Gastrocnemius medialis (tissue), 4 donors: ENCODE measurements at regions not wholly inside any gene's neighbourhood (a gene's known extent, or its start where the extent isn't known, plus 50 kb on each side); places are given as distances from the start of the nearest gene placed in this dataset.

ENCODE experiments used
- ATAC-seq, 2 donors: fragments of 150-250 bp; one replicate each; pipeline ENCODE4 v1.9.1; 2016
- DNase-seq, 2 donors: peaks; one replicate each; pipeline ENCODE4 v3.0.0-alpha.2; 2019
- H3K27ac ChIP-seq, 4 donors: fragments of 200-600 bp; sonication (generic); 1 replicate in 1 of 4; 2 replicates in 3 of 4; pipeline ENCODE4 v1.5.1; 2016 to 2018; ENCODE audit warnings: mild to moderate bottlenecking in 2 of 4, moderate library complexity in 1 of 4
- H3K27me3 ChIP-seq, 3 donors: fragments of 200-600 bp; sonication (generic) in 2 of 3; 1 replicate in 1 of 3; 2 replicates in 2 of 3; pipeline versions ENCODE4 v1.5.1 to v1.6.0; 2016 to 2019; ENCODE audit warnings: mild to moderate bottlenecking in 1 of 3, moderate library complexity in 1 of 3
- H3K36me3 ChIP-seq, 2 donors: fragments of 200-600 bp; sonication (generic) in 1 of 2; one replicate each; pipeline ENCODE4 v1.5.1; 2017 to 2018
- H3K4me1 ChIP-seq, 2 donors: fragments of 200-600 bp; sonication (generic) in 1 of 2; one replicate each; pipeline ENCODE4 v1.5.1; 2016 to 2017; ENCODE audit warnings: mild to moderate bottlenecking in 2 of 2
- H3K4me3 ChIP-seq, 4 donors: fragments of 200-600 bp; sonication (generic) in 3 of 4; 1 replicate in 1 of 4; 2 replicates in 3 of 4; pipeline ENCODE4 v1.5.1; 2016 to 2019; ENCODE audit warnings: mild to moderate bottlenecking in 2 of 4
- H3K9me3 ChIP-seq, 3 donors: fragments of 200-600 bp; sonication (generic) in 2 of 3; 1 replicate in 1 of 3; 2 replicates in 2 of 3; pipeline ENCODE4 v1.5.1; 2016 to 2019
- CTCF ChIP-seq, 5 experiments: fragments of 450-650 bp in 3 of 5; fragments of 200-600 bp in 2 of 5; sonication (generic) in 2 of 5; IDR thresholded peaks in 4 of 5; conservative IDR thresholded peaks in 1 of 5; 1 replicate in 4 of 5; 2 replicates in 1 of 5; pipeline ENCODE4 v1.5.1; 2016 to 2019; ENCODE audit warnings: antibody characterized with exemption in 5 of 5, mild to moderate bottlenecking in 3 of 5, moderate library complexity in 3 of 5
- POLR2A ChIP-seq, 2 donors: fragments of 450-650 bp; IDR thresholded peaks; one replicate each; pipeline ENCODE4 v1.6.1; 2017; ENCODE audit warnings: antibody characterized with exemption in 2 of 2, mild to moderate bottlenecking in 2 of 2, moderate library complexity in 2 of 2
- in situ Hi-C, 4 donors: fragments of 200-750 bp; cut with MboI; loops; one replicate each; pipeline versions ENCODE4 v1.15.0 to v1.8.0; 2017; ENCODE audit warnings: low sequenced_read_pairs in 4 of 4
- intact Hi-C: fragments of 100-400 bp; cut with DNase I; formaldehyde crosslinking; loops from one replicate; pipeline ENCODE4 v1.15.1; 2023; ENCODE audit warnings: low total_unique reads

DNA sequence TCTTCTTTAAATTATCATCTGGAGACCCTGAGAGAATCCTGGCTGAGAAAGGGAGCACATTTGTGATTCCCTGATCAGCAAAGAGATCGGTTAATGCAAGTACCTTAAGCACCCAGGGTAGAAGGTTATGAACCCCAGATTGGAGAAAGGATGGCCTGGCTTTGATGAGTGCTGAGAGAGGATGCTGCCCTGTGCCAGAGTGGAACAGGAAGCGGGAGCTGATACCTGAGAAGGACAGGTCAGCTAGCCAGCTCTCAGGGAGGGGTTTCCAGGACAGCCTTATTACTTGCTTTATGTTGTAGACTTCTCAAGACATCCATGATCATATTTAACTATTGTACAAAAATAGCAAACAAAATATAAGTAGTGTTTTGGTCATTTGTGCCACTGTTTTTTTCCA lies 141.9 kb downstream of the GATB start:
- Histone ChIP-seq H3K4me1 (peaks cover 17 to 30% of the 10 kb centered on the region in 2 donors), H3K9me3 (no peaks in the 10 kb centered on the region), H3K36me3 (no peaks in the 10 kb centered on the region), H3K4me3 (no peak overlapping the region), H3K27me3 (no peaks in the 10 kb centered on the region), H3K27ac (no peak overlapping the region)
- ATAC-seq (no peak), DNase-seq (no peak)
- in situ Hi-C loops, result loop anchor here in 1 of 4 donors (25.0 kb wide), 1 partner anchor 257 kb away; no protein-coding TSS in a partner anchor
- intact Hi-C loops, result no loop called here
- no peak for TF ChIP-seq POLR2A (IDR thresholded peaks at IDR 0.05)
- TF ChIP-seq CTCF (IDR thresholded peaks at IDR 0.05 in 4 of 5, conservative IDR thresholded peaks at IDR 0.05 in 1 of 5), result no peak

GRCh38 chr4:151620066-151620465 lies 140.7 kb downstream of the GATB start:
- H3K9me3 ChIP-seq, result no peaks in the 10 kb centered on the region
- H3K27me3 ChIP-seq, result no peaks in the 10 kb centered on the region
- no peaks in the 10 kb centered on the region for H3K36me3 ChIP-seq
- no peak overlapping the region for H3K4me3 ChIP-seq
- DNase-seq (no peak), ATAC-seq (no peak)
- no peak for TF ChIP-seq POLR2A (IDR thresholded peaks at IDR 0.05)
- TF ChIP-seq CTCF (IDR thresholded peaks at IDR 0.05 in 4 of 5, conservative IDR thresholded peaks at IDR 0.05 in 1 of 5), result no peak
- intact Hi-C loops, result no loop called here
- no peak overlapping the region for H3K27ac ChIP-seq
- H3K4me1 ChIP-seq, result peaks cover 10 to 29% of the 10 kb centered on the region in 2 donors
- in situ Hi-C loops, result loop anchor here in 1 of 4 donors (25.0 kb wide), 1 partner anchor 258 kb away; no protein-coding TSS in a partner anchor
